ENCODE measurements at regions not wholly inside any gene's neighbourhood (a gene's known extent, or its start where the extent isn't known, plus 50 kb on each side); places are given as distances from the start of the nearest gene placed in this dataset.

DNA sequence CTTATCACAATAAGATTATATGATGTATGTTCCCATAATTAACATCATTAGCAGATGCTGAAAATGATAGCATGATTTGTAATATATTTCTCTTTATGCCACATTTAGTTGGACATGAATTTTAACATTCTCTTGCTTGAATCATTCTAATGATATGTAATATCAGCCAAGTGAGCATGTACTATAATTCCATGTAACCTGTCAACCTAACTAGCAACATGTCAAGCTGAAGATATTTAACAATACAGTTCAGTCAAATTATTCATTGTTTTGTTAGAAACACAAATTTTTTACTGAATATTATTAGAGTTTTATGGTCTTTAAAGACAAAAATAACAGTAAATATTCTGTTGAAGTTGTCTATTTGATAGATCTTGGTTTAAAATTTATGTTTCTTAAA, 920.4 kb upstream of the PCDH10 start:
- TF ChIP-seq CTCF (conservative IDR thresholded peaks at IDR 0.05 in 1 of 2, IDR thresholded peaks at IDR 0.05 in 1 of 2; ENCODE audit: extremely low read depth in 1 of 2, insufficient read depth in 1 of 2, low read depth in 1 of 2, low read length in 2 of 2) (no peak), EZH2 (IDR thresholded peaks at IDR 0.05; ENCODE audit: borderline replicate concordance, low read length) (no peak)
